ENCODE measurements at regions not wholly inside any gene's neighbourhood (a gene's known extent, or its start where the extent isn't known, plus 50 kb on each side); places are given as distances from the start of the nearest gene placed in this dataset.

GRCh38 chr12:25637752-25638151 lies 84.7 kb upstream of the LMNTD1 start:
- no peak for DNase-seq (ENCODE audit: low read depth)
- H3K4me3 ChIP-seq (ENCODE audit: low read length) = no peak overlapping the region

GRCh38 chr12:25639406-25639805 lies 86.3 kb upstream of the LMNTD1 start:
- no peak for TF ChIP-seq CTCF (conservative IDR thresholded peaks at IDR 0.05; ENCODE audit: low read length)
- H3K4me3 ChIP-seq (ENCODE audit: low read length) = no peak overlapping the region
- DNase-seq (ENCODE audit: low read depth) = no peak

More at GRCh38 chr12:25637752-25638151, 84.7 kb upstream of the LMNTD1 start:
- no peak for TF ChIP-seq CTCF (conservative IDR thresholded peaks at IDR 0.05; ENCODE audit: low read length)

- DNase-seq (ENCODE audit: low read depth) = peak; percentile 52
- no peak overlapping the region for H3K4me3 ChIP-seq (ENCODE audit: low read length)
- no peak for TF ChIP-seq CTCF (conservative IDR thresholded peaks at IDR 0.05; ENCODE audit: low read length)
These were observed 91.9 kb upstream of the LMNTD1 start for GRCh38 chr12:25644979-25645378.

DNA sequence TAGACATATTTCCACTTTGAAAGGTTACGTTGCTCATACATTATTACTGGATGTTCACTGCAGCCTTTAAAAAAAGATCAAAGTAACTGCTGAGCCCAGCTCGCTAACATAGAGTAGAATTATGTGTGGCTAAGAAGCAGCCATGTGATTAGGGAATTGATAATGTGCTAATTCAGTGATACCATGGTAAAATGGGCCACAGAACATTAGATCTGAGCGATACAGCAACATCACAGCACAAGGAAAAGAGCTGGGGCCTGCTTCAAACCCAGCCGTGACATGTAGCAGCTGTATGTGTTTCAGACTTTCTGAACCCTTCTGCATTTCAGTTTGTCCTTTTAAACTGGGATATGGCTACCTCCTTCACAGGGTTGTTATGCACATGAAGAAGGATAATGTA lies 92.3 kb upstream of the LMNTD1 start:
- DNase-seq (ENCODE audit: low read depth) = no peak
- H3K4me3 ChIP-seq (ENCODE audit: low read length) = no peak overlapping the region
- no peak for TF ChIP-seq CTCF (conservative IDR thresholded peaks at IDR 0.05; ENCODE audit: low read length)

DNA sequence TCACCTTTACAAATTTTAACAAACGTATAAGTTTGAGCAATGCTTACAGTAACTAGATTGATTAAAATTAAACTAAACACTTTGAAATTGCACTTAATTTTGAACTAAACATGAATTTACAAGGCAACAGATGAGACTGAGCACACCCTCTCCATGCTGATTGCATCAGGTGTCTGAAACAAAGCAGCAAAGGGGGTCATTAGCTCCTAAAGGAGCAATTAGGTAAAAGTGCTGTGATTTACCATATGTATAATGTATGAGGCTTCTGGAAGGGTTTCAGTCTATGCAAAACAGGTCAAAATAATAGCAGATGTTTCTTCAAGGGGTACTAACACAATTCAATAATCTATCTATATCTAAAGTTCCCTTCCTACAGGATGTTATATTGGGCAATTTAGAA lies 98.8 kb upstream of the LMNTD1 start:
- no peak for DNase-seq (ENCODE audit: low read depth)
- TF ChIP-seq CTCF (conservative IDR thresholded peaks at IDR 0.05; ENCODE audit: low read length) = no peak
- no peak overlapping the region for H3K4me3 ChIP-seq (ENCODE audit: low read length)

GRCh38 chr12:25652371-25652770 lies 99.3 kb upstream of the LMNTD1 start:
- DNase-seq (ENCODE audit: low read depth) = no peak
- no peak for TF ChIP-seq CTCF (conservative IDR thresholded peaks at IDR 0.05; ENCODE audit: low read length)
- no peak overlapping the region for H3K4me3 ChIP-seq (ENCODE audit: low read length)

- no peak for TF ChIP-seq CTCF (conservative IDR thresholded peaks at IDR 0.05; ENCODE audit: low read length)
- no peak overlapping the region for H3K4me3 ChIP-seq (ENCODE audit: low read length)
- no peak for DNase-seq (ENCODE audit: low read depth)
These were observed 100.5 kb upstream of the LMNTD1 start for GRCh38 chr12:25653487-25654175.

Measured in AG10803 (cell line).